DMS153 treated with DMSO at 0.1 percent for 48 hours (cell line): ENCODE measurements at regions not wholly inside any gene's neighbourhood (a gene's known extent, or its start where the extent isn't known, plus 50 kb on each side); places are given as distances from the start of the nearest gene placed in this dataset.
"Not testable (repeated sequence)": the region's sequence is repeated elsewhere in the genome, so short reads cannot be mapped to it uniquely, and the experiment has no call there.

Experiments
- DNase-seq: peaks from one replicate; lab custom pipeline; 2025; ENCODE audit not compliant: unreplicated experiment; lab: John Stamatoyannopoulos, UW

DNA sequence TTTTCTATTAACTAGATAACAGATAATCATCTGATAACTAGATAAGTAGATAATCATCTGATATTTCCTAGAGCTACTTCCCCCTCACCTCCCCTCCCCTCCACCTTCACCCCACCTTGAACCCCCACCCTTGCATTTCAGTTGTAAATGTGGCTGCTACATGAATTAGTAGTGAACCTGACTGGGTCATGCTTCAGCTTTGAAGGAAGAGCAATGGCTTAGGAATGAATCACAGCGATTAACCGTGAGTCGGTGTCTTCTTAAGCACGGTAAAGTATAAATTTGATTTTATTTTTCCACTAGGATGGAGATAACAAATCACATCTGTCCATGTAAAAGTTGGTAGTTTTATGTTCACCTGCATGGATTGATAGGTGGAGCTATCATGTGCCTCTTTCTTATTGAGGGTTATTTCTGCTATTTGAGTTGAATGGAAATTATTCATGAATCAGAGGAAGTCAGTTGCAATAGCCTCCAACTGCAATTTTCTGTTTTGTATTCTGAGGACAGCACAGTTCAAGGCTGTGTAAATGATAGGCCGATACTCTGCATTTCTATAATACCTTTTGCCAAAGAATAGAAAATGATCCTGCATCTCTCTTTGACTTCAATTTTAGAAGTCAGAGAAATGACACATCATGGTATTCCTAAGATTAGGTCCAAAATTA, 235.0 kb downstream of the PTGER3 start:
- no peak for DNase-seq

DNA sequence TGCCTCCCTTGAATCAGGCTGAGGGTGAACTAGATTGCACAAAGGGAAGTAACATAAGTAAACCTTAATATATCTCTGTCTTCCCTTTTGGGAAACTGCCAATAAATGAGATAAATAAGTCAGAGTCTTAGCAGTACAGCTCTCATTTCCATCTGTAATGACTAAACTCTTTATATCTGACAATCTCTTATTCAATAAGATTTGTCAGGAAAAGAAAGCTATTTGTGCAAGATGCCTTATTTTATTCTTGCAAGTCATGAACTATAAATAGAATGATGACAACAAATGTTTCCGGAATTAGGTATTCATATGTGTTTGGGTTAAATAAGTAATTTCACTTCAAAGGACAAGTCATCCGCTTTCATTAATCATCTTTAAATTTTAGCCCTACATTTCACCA, 229.2 kb downstream of the PTGER3 start:
- no peak for DNase-seq

DNA sequence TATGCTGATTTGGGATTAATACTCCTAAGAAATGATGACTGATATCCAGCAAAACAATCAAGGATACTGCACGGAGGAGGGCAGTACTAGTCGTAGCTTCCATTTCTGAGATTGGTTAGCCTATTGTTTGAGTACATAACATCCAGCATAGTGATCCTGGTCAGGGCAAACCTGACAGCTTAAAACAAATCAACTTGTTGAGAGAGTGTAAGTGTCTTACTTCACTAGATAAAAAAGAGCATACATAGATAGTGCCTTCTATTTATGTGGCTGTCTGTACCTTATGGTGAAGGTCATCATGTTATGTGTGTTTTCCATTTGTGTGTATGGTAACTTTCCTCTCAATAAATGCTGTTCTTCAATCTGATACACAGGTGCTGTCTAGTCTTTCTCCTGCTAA, 228.4 kb downstream of the PTGER3 start:
- no peak for DNase-seq

DNA sequence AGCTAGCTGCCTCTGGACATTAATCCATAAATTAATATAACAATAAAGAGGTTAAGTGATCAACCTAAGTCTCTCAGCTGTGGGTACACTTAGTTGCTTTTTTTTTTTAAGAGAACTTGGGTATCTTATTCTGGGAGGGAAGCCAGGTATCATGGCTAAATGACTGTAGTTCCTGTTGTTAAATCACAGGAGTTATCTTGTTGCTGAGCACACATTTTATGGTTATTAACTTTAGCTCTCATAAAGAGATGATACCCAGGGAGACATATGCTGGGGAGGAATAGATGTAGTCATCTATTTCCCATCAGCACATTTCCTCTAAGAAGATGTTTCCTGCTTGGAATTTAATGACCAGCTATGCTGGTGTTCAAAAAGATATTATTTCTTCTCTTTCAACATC, 227.8 kb downstream of the PTGER3 start:
- no peak for DNase-seq

DNA sequence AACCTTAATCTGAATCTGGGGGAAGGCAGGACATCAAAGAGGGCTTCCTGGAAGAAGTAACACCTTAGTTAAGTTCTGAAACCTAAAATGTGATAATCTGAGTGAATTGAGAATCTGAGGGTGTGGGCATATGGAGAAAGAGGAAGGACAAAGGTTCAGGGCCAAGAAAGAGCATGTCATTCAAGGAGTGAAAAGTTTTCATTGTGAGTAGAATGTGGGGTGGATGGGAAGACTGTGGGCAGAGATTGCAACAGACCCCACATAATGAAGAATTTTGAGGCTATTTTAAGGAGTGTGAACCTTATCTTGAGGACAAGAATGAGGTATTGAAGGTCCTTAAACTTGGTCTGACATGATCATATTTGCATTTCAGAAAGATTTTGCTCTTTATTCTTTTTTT, 227.2 kb downstream of the PTGER3 start:
- no peak for DNase-seq

DNA sequence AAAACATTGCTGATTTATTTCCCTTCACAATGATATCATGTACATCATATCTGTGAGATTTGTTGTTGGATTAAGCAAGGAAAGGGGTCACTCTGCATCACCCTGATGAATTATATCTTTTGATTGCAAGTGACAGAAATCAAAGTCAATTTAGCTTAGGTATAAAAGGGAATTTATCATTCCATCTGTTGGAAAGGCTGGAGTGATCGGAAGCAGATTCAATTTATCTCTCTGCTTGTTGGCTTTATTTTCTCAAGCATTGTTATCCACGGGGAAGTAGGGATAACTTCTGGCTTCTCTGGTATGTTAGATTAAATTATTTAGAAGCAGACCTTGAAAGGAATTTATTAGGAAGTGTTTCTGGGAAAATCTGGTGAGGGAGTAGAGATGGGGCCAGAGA, 226.6 kb downstream of the PTGER3 start:
- no peak for DNase-seq

DNA sequence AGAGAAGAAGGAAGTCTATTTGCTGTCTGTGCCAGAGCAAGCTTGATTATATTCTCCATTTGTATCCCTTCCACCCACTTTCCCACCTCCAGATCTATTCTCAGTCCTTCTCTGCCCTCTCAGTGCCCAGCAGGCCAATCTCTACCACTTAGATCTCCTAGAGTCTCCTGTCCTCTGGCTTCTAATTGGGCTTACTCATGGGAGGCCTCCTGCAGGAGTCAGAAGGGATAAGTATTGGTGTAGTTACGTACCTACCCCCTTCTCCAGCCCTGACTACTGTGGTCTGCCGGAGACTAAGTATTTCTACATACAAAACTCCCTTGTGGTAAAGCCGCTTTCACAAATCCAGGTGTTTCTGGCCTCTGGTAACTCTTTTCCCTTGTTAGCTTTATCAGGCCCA, 221.2 kb downstream of the PTGER3 start:
- DNase-seq = no peak

DNA sequence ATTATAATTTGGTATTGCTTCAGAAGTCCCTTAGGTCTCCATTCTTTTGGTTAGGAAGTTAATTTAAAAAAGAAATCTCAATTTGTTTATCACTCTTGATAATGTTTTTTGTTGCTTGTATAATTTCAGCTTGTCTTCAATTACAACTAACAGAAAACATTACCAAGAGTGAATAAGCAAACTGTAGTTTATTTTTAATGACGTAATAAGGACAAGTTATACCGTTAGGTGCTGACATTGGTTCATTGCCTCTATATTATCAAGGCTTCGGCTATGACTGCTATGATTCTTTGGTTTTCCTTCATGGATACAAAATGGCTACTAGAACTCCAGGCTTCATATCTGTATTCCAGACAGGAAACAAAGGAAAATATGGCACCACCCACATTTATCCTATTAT, 220.6 kb downstream of the PTGER3 start:
- DNase-seq = no peak

DNA sequence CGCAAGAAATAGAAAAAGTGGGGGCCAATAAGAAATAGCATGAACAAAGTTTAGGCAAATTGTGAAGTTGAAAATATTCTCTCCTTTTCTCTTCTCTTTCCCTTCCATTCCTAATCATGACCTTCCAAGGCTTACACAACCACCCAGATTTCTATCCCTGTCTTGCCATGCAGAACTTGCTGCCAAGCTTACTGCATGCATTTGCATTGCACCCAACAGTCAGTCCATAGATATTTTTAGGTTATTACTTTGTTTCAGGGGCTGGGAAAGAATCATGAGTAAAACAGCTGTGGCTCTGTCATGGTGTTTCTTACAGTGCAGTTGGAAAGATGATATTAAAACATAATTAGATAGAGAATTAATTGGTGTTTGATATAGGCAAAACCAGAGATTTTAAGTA, 219.4 kb downstream of the PTGER3 start:
- no peak for DNase-seq

DNA sequence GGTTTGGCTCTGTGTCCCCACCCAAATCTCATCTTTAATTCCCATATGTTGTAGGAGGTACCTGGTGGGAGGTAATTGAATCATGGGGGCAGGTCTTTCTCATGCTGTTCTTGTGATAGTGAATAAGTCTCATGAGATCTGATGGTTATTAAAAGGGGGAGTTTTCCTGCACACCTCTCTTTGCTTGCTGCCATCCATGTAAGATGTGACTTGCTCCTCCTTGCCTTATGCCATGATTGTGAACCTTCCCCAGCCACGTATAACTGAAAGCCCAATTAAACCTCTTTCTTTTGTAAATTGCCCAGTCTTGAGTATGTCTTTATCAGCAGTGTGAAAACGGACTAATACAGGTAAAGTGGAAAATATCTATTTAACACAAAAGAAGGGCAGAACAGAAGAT, 213.3 kb downstream of the PTGER3 start:
- DNase-seq = not testable (repeated sequence)

DNA sequence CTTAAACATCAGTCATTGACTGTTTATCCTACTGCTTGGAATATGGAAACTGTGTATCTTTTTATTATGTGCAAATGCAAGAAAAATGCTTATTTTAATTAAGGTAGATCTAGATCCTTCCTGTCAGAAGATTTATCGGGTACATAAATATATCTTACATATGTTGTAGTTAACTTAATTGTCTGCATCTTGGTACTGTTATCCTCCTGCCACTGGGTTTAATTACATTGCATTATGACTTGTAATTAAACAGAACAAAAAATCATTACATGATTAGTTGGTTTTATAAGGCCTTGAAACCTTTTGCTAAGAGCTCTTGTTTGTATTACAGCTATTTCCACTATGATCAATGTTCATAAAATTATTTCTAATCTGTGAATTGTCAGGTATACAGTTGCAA, 211.2 kb downstream of the PTGER3 start:
- no peak for DNase-seq

DNA sequence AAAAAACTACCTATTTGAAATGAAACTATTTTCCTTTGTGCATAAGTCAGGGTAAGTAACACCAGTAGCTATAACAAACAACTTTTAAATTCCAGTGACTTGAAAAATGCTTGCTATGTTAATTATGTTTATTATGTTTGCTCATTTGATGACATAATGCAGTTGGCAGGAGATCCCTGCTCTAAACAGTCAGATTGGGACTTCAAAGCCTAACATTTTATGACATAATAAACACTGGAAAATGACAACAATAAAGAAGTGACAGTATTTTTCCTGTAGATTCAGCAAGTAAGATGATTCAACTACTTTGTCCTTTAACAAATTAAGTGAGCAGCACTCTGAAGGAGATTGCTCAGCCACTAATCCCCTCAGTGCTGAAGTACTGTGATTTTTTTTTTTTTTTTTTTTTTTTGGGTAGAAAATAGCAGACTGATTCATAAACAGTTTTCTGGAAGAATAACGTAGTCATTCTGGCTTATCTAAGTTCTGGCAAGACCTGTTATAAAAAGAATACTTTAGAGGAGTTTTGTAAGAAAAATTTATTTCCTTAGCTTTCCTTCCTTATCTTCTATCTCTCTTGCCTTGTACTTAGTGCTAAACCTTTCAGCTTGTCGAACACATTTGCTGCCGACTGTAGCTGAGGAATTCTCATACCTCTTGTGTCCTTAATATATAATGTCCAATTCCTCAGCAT, 207.2 kb downstream of the PTGER3 start:
- no peak for DNase-seq

DNA sequence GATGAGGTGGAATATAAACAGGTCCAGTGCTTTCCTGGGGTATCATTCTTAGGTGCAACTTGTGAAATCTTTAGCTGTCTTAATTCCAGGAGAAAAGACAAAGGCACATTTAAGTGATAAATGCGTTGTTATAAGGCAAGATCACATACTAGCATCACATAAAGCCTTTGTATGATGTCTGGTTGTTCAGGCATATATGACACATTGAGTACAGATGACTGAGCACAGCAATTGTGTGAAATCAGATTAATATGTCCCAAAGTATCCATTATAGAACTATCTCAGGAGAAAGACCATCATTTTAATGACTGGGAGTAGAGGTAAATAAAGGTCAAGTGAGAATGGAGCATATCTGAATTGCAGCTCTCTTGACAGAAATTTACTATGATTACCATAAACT, 205.1 kb downstream of the PTGER3 start:
- DNase-seq = no peak

DNA sequence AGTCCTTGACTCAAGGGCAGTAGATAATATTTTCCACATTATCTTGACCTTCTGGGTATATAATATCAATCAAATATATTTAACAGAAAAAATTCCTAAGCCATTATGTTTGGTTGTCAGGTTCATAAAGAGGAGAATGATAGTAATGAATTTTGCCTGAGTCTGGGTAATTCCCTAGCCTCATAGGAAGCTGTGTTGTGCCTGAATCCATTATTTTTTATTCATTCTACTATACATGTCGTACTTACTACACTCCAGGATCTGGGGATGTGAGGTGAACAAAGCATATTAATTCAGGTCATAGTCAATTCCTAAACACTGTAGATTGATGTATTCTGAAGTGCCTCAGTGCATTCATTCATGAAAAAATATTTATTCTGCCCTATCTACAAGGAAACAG, 204.2 kb downstream of the PTGER3 start:
- DNase-seq = no peak

DNA sequence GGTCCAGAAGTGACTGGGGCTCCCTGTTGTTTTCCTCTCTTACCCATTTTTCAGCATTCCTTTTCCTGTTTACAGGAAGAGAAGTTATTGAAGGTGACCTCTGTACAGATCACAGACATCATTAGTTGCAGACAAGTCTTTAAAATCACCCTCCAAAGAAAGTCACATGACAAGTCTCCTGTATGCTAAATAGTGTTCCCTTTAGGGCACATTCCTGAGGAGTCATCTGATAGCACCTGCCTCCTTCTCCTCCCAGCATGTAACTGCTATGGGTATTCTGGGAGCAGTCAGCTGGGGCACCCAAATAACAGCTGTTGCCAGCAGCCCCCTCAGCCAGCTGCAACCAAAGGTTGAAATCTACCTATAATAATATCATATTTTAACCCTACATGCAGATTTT, 200.6 kb downstream of the PTGER3 start:
- no peak for DNase-seq

DNA sequence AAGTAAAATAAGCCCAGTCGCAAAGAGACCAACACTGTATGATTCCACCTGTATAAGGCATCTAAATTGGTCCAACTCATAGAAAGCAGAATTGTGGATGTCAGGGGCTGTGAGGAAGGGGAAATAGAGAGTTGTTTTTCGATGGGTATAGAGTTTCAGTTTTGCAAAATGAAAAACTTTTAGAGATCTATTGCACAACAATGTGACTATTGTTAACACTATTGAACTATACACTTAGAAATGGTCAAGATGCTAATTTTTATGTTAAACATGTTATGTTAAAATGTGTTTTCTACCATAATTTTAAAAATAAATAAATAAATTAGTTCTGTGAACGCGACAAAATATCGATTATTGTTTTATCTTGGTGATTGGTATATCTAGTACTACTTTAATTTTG, 192.4 kb downstream of the PTGER3 start:
- DNase-seq = no peak

DNA sequence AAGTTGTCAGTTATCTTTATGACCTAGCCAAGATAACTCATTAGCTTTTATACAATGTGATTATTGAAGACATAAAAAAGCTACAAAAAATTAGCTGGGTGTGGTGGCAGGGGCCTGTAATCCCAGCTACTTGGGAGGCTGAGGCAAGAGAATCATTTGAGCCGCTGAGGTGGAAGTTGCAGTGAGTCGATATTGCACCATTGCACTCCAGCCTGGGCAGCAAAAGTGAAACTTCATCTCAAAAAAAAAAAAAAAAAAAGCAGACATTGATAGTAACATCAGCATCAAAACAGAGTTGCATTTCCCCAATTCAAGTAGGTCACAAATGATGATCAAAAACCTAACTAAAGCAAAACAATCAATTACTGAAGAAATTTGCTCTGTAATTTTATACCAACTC, 191.4 kb downstream of the PTGER3 start:
- DNase-seq = no peak

DNA sequence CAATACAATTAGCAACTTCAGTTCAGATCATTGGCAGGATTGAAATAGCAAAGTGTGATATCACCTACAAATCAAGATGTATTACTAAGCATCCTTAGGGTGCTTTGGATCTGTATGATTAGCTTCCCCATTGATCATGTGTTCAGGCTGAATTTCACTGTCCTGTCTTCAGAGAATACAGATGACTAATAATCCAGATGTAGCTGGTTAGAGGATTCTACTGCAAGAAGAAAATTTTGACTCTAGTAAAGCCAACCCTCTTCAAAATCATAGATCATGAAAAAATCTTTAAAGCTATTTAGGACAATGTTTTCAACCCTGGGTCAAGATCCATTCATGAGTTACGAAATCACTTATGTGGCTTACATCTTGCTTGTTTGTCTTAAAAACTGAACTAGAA, 184.4 kb downstream of the PTGER3 start:
- DNase-seq = no peak

DNA sequence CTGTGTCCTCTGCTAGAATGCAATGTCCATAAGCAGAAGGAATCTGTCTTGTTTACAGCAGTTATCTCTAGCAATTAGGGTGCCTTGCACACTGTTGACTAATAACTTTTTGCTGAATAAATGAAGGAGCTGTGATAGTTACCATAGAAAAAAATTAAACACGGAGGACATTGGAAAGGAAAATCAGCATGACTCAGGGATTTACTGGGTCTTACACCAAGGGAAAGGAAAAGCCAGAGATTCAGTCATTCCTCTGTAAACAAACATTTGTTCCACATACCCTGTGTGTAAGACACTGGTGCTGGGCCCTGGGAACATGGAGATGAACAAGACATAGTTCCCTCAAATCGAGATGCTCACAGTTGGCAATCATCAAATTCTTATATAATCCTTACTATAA, 183.3 kb downstream of the PTGER3 start:
- no peak for DNase-seq

DNA sequence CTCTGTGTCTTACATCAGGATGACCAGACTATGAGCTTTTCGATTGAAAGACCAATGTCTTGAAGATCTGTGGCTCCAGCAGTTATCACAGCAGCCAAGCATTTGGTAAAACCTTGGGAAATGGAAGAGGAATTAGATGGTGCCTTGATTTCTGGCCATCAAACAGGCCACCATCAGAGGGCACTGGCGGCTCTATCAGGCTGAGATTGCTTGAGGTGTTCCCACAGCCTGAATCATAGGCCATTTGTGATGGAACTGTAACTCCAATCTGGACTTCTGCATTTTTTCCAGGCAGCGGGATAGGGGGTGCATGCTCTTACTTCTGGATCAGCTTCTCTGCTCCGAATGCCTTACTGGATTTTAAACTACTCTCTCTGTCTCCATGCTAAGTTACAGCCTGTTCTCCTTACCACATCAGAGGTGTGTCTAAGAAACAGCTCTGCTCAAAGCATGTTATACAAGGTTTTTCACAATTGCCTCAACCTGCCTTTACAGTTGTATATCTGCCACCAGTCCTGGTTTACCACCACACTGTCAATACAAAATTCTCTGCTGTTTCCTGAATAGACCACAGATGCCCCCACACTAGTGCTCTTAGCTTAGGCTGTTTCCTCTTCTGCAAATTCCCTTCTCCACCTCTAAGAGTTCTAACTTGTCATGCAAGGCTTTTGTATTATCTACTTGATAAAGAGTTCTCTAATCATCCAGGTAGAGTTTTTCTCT, 180.9 kb downstream of the PTGER3 start:
- DNase-seq = no peak

DNA sequence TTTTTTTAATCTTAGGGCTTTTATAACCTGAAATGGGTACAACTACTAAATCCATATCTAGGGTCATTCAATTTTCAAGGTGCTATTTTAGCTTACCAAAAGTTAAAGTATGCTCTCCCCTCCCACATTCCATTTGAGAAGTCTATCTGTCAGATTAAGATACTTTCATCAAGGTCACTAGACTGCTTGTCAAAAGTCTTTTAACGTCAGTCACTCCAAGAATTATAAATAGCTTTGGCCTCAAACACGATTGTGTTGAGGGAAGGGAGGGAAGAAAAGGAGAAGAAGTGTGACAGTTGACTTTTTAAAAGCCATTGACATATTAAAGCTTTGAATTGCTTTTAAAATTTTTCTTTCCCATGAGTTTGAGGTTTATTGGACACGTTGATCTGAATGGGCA, 175.8 kb downstream of the PTGER3 start:
- DNase-seq = no peak

DNA sequence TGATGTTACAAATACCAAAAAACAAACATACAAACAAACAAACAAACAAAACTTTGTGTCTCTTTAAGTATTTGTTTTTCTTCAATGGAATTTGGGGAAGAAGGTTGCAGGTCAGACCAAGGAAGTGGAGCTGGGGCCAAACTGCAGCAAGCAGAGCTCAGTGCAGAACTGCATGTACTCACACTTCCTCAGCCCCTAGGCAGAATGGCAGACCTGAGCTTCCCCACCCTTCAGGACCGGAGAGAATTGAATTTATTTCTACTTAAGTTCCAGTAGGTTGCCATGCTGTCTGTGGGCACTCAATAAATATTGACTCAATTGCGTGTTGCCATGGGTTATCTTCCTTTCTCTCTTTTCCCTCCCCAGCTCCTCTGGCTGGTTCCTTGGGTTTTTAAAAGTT, 173.6 kb downstream of the PTGER3 start:
- DNase-seq = no peak
